IPS-18a (cell line): ENCODE measurements at regions not wholly inside any gene's neighbourhood (a gene's known extent, or its start where the extent isn't known, plus 50 kb on each side); places are given as distances from the start of the nearest gene placed in this dataset.
"Not testable (repeated sequence)": the region's sequence is repeated elsewhere in the genome, so short reads cannot be mapped to it uniquely, and the experiment has no call there.

Source experiments
- H3K27ac ChIP-seq: one replicate; pipeline ENCODE4 v1.5.1; 2013; ENCODE audit warnings: low read length
- H3K27me3 ChIP-seq: one replicate; pipeline ENCODE4 v1.6.1; 2013; ENCODE audit warnings: mild to moderate bottlenecking, low read length; ENCODE audit not compliant: control insufficient read depth, insufficient read depth
- H3K36me3 ChIP-seq: one replicate; pipeline ENCODE4 v1.6.1; 2013; ENCODE audit warnings: low read depth, low read length; ENCODE audit not compliant: control insufficient read depth
- H3K4me1 ChIP-seq: one replicate; pipeline ENCODE4 v1.6.1; 2013; ENCODE audit warnings: low read depth, low read length; ENCODE audit not compliant: control insufficient read depth
- H3K4me3 ChIP-seq: one replicate; pipeline ENCODE4 v1.5.1; 2013; ENCODE audit warnings: low read length
- H3K9ac ChIP-seq: one replicate; pipeline ENCODE4 v1.6.1; 2013; ENCODE audit warnings: mild to moderate bottlenecking, low read length, moderate library complexity
- H3K9me3 ChIP-seq: one replicate; pipeline ENCODE4 v1.6.1; 2013; ENCODE audit warnings: low read depth, low read length; ENCODE audit not compliant: control insufficient read depth

- Histone ChIP-seq H3K4me3 (no peak overlapping the region), H3K27ac (no peak overlapping the region), H3K4me1 (no peaks in the 10 kb centered on the region), H3K9ac (no peak overlapping the region), H3K9me3 (peaks cover 12% of the 10 kb centered on the region), H3K27me3 (no peaks in the 10 kb centered on the region), H3K36me3 (no peaks in the 10 kb centered on the region)
Observed at GRCh38 chr18:70553245-70553935, 264.5 kb downstream of the SOCS6 start.

GRCh38 chr18:70536370-70537062 is 247.7 kb downstream of the SOCS6 start:
- Histone ChIP-seq H3K27ac (no peak overlapping the region), H3K4me1 (no peaks in the 10 kb centered on the region), H3K9me3 (peaks cover 20% of the 10 kb centered on the region), H3K27me3 (no peaks in the 10 kb centered on the region), H3K9ac (no peak overlapping the region), H3K36me3 (no peaks in the 10 kb centered on the region), H3K4me3 (no peak overlapping the region)

GRCh38 chr18:70535041-70535440 is 246.2 kb downstream of the SOCS6 start:
- H3K36me3 ChIP-seq, result no peaks in the 10 kb centered on the region
- H3K9ac ChIP-seq, result no peak overlapping the region
- H3K4me3 ChIP-seq, result no peak overlapping the region
- peaks cover 13% of the 10 kb centered on the region for H3K9me3 ChIP-seq
- no peaks in the 10 kb centered on the region for H3K4me1 ChIP-seq
- H3K27me3 ChIP-seq, result no peaks in the 10 kb centered on the region
- H3K27ac ChIP-seq, result no peak overlapping the region

GRCh38 chr18:70525322-70525721 is 236.5 kb downstream of the SOCS6 start:
- not testable (repeated sequence) for H3K27ac ChIP-seq

GRCh38 chr18:70523792-70524182 is 234.9 kb downstream of the SOCS6 start:
- H3K9me3 ChIP-seq, result peaks cover 18% of the 10 kb centered on the region
- H3K4me1 ChIP-seq, result no peaks in the 10 kb centered on the region
- no peaks in the 10 kb centered on the region for H3K27me3 ChIP-seq
- no peak overlapping the region for H3K9ac ChIP-seq
- H3K36me3 ChIP-seq, result no peaks in the 10 kb centered on the region
- no peak overlapping the region for H3K4me3 ChIP-seq
- H3K27ac ChIP-seq, result no peak overlapping the region

More at GRCh38 chr18:70525322-70525721, 236.5 kb downstream of the SOCS6 start:
- not testable (repeated sequence) for H3K27me3 ChIP-seq, H3K36me3 ChIP-seq, H3K4me1 ChIP-seq, H3K9ac ChIP-seq, H3K4me3 ChIP-seq
- peaks cover 23% of the 10 kb centered on the region for H3K9me3 ChIP-seq

- H3K4me1 ChIP-seq, result no peaks in the 10 kb centered on the region
- no peaks in the 10 kb centered on the region for H3K27me3 ChIP-seq
- no peak overlapping the region for H3K4me3 ChIP-seq
- H3K27ac ChIP-seq, result no peak overlapping the region
- peaks cover 21% of the 10 kb centered on the region for H3K9me3 ChIP-seq
- no peaks in the 10 kb centered on the region for H3K36me3 ChIP-seq
- no peak overlapping the region for H3K9ac ChIP-seq
Observed at GRCh38 chr18:70523035-70523791, 234.4 kb downstream of the SOCS6 start.

- no peaks in the 10 kb centered on the region for H3K4me1 ChIP-seq
- H3K27ac ChIP-seq, result no peak overlapping the region
- no peak overlapping the region for H3K9ac ChIP-seq
- no peak overlapping the region for H3K4me3 ChIP-seq
- peaks cover 24% of the 10 kb centered on the region for H3K9me3 ChIP-seq
- H3K36me3 ChIP-seq, result no peaks in the 10 kb centered on the region
- no peaks in the 10 kb centered on the region for H3K27me3 ChIP-seq
Observed at GRCh38 chr18:70522183-70522680, 233.4 kb downstream of the SOCS6 start.

GRCh38 chr18:70520867-70521266 is 232.0 kb downstream of the SOCS6 start:
- no peak overlapping the region for H3K27ac ChIP-seq
- peaks cover 29% of the 10 kb centered on the region for H3K9me3 ChIP-seq
- no peaks in the 10 kb centered on the region for H3K4me1 ChIP-seq
- no peak overlapping the region for H3K9ac ChIP-seq
- H3K4me3 ChIP-seq, result no peak overlapping the region
- no peaks in the 10 kb centered on the region for H3K27me3 ChIP-seq
- no peaks in the 10 kb centered on the region for H3K36me3 ChIP-seq

- Histone ChIP-seq H3K4me3 (no peak overlapping the region), H3K27me3 (no peaks in the 10 kb centered on the region), H3K36me3 (no peaks in the 10 kb centered on the region), H3K27ac (no peak overlapping the region), H3K9ac (no peak overlapping the region), H3K4me1 (no peaks in the 10 kb centered on the region), H3K9me3 (peaks cover 16% of the 10 kb centered on the region)
Observed at GRCh38 chr18:70513502-70514171, 224.8 kb downstream of the SOCS6 start.

GRCh38 chr18:70507970-70508369 is 219.1 kb downstream of the SOCS6 start:
- Histone ChIP-seq H3K27me3 (no peaks in the 10 kb centered on the region), H3K9ac (no peak overlapping the region), H3K36me3 (no peaks in the 10 kb centered on the region), H3K27ac (no peak overlapping the region), H3K9me3 (peaks cover 5% of the 10 kb centered on the region), H3K4me3 (no peak overlapping the region), H3K4me1 (no peaks in the 10 kb centered on the region)

- no peaks in the 10 kb centered on the region for H3K4me1 ChIP-seq
- H3K27ac ChIP-seq, result no peak overlapping the region
- H3K9me3 ChIP-seq, result peaks cover 5% of the 10 kb centered on the region
- no peak overlapping the region for H3K4me3 ChIP-seq
- no peak overlapping the region for H3K9ac ChIP-seq
- no peaks in the 10 kb centered on the region for H3K36me3 ChIP-seq
- H3K27me3 ChIP-seq, result no peaks in the 10 kb centered on the region
Observed at GRCh38 chr18:70506511-70506910, 217.7 kb downstream of the SOCS6 start.
